ENCODE measurements at regions not wholly inside any gene's neighbourhood (a gene's known extent, or its start where the extent isn't known, plus 50 kb on each side); places are given as distances from the start of the nearest gene placed in this dataset.
"Not testable (repeated sequence)": the region's sequence is repeated elsewhere in the genome, so short reads cannot be mapped to it uniquely, and the experiment has no call there.

- H3K4me3 ChIP-seq (ENCODE audit: low read length), result no peak overlapping the region
- TF ChIP-seq ZNF274 (IDR thresholded peaks at IDR 0.05; ENCODE audit: low read depth, low read length), result no peak
Observed at GRCh38 chr2:192960945-192961344, 766.2 kb upstream of the TMEFF2 start.

DNA sequence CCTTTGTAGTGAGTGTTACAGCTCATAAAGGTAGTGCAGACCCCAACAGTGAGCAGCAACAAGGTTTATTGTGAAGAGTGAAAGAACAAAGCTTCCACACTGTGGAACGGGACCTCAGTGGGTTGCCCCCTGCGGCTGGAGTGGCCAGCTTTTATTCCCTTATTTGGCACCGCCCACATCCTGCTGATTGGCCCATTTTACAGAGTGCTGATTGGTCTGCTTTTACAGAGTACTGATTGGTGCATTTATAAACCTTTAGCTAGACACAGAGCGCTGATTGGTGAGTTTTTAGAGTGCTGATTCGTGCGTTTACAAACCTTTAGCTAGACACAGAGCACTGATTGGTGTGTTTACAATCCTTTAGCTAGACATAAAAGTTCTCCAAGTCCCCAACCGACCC is 763.9 kb upstream of the TMEFF2 start:
- not testable (repeated sequence) for H3K4me3 ChIP-seq (ENCODE audit: low read length)

GRCh38 chr2:192957425-192957824 is 762.7 kb upstream of the TMEFF2 start:
- H3K4me3 ChIP-seq (ENCODE audit: low read length), result no peak overlapping the region
- no peak for TF ChIP-seq ZNF274 (IDR thresholded peaks at IDR 0.05; ENCODE audit: low read depth, low read length)

- no peak for TF ChIP-seq ZNF274 (IDR thresholded peaks at IDR 0.05; ENCODE audit: low read depth, low read length)
- H3K4me3 ChIP-seq (ENCODE audit: low read length), result no peak overlapping the region
Observed at GRCh38 chr2:192953116-192953515, 758.4 kb upstream of the TMEFF2 start.

GRCh38 chr2:192952245-192952644 is 757.5 kb upstream of the TMEFF2 start:
- TF ChIP-seq ZNF274 (IDR thresholded peaks at IDR 0.05; ENCODE audit: low read depth, low read length), result no peak
- H3K4me3 ChIP-seq (ENCODE audit: low read length), result no peak overlapping the region

GRCh38 chr2:192948316-192948715 is 753.6 kb upstream of the TMEFF2 start:
- TF ChIP-seq ZNF274 (IDR thresholded peaks at IDR 0.05; ENCODE audit: low read depth, low read length), result no peak
- H3K4me3 ChIP-seq (ENCODE audit: low read length), result no peak overlapping the region

DNA sequence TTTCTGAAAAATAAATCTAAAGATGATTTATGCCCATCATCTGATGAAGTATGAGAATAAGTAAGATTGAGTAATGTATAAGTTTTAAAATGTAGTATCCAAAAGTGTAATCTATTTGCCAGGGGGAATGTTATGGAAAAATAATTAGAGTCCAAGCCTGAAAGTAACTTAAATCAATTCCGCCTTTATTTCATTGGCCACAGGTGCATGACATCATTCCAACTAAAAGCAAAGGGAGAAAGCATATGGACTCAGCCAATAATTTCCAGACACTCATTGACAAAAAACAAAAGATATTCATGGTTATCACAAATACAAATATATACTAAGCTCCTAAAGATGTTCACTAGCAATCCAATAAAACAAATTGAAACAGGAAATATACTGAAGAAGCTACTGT is 752.6 kb upstream of the TMEFF2 start:
- no peak for TF ChIP-seq ZNF274 (IDR thresholded peaks at IDR 0.05; ENCODE audit: low read depth, low read length)
- H3K4me3 ChIP-seq (ENCODE audit: low read length), result no peak overlapping the region

DNA sequence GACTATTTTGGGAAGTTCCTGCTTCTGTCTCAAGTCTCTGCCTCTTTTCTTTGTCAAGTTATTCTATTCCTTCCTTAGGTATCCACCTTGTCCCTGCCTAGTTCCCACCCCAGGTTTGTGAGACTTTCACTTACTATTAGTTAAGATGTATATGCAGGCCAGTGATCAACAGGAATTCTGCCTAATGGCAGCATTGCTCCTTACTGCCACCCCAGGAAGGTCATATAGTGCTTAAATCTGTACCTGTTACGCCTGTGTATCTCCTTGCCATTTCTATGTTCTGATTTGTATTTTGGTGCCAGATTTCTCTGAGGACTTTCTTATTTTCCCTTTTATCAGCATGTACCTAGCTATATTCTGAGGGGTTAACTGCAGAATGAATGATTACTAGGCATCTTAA is 746.0 kb upstream of the TMEFF2 start:
- no peak for TF ChIP-seq ZNF274 (IDR thresholded peaks at IDR 0.05; ENCODE audit: low read depth, low read length)
- no peak overlapping the region for H3K4me3 ChIP-seq (ENCODE audit: low read length)

GRCh38 chr2:192932376-192932775 is 737.6 kb upstream of the TMEFF2 start:
- H3K4me3 ChIP-seq (ENCODE audit: low read length), result no peak overlapping the region
- TF ChIP-seq ZNF274 (IDR thresholded peaks at IDR 0.05; ENCODE audit: low read depth, low read length), result no peak

DNA sequence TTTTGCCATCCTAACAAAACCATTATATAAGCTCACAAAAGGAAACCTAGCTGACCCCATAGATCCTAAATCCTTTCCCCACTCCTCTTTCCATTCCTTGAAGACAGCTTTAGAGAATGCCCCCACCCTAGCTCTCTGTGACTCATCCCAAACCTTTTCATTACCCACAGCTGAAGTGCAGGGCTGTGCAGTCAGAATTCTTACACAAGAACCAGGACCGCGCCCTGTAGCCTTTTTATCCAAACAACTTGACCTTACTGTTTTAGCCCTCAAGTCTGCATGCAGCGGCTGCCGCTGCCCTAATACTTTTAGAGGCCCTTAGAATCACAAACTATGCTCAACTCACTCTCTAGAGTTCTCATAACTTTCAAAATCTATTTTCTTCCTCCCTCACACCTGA is 726.9 kb upstream of the TMEFF2 start:
- H3K4me3 ChIP-seq (ENCODE audit: low read length), result not testable (repeated sequence)

- no peak overlapping the region for H3K4me3 ChIP-seq (ENCODE audit: low read length)
- TF ChIP-seq ZNF274 (IDR thresholded peaks at IDR 0.05; ENCODE audit: low read depth, low read length), result no peak
Observed at GRCh38 chr2:192901446-192901845, 706.7 kb upstream of the TMEFF2 start.

- TF ChIP-seq ZNF274 (IDR thresholded peaks at IDR 0.05; ENCODE audit: low read depth, low read length), result no peak
- no peak overlapping the region for H3K4me3 ChIP-seq (ENCODE audit: low read length)
Observed at GRCh38 chr2:192899466-192899865, 704.7 kb upstream of the TMEFF2 start.

DNA sequence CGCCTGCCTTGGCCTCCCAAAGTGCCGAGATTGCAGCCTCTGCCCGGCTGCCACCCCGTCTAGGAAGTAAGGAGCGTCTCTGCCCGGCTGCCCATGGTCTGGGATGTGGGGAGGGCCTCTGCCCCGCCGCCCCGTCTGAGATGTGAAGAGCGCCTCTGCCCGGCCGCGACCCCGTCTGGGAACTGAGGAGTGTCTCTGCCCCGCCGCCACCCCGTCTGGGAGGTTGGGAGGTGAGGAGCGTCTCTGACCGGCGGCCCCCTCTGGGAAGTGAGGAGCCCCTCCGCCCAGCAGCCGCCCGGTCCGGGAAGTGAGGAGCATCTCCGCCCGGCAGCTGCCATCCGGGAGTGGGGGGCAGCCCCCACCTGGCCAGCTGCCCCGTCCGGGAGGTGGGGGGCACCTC is 699.2 kb upstream of the TMEFF2 start:
- not testable (repeated sequence) for H3K4me3 ChIP-seq (ENCODE audit: low read length)

- no peak for TF ChIP-seq ZNF274 (IDR thresholded peaks at IDR 0.05; ENCODE audit: low read depth, low read length)
- no peak overlapping the region for H3K4me3 ChIP-seq (ENCODE audit: low read length)
Observed at GRCh38 chr2:192888109-192888508, 693.4 kb upstream of the TMEFF2 start.

DNA sequence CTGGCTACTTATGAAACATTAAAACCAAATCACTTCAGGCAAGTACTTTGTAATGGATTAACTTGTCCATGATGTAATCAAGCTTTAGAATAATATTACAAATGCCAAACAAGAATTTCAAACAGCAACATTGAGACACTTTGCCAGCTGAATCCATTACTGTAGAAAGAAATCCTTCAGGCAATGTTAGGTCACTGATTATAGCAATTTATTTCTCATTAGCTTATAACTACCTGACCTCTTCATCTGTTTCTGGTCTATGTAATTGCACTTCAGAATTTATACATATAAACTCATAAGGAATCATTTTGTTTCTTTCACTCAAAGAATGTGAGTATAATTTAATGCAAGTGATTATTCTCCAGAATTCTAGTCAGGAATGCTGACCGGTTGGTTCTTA is 692.6 kb upstream of the TMEFF2 start:
- no peak for TF ChIP-seq ZNF274 (IDR thresholded peaks at IDR 0.05; ENCODE audit: low read depth, low read length)

GRCh38 chr2:192886636-192887035 is 691.9 kb upstream of the TMEFF2 start:
- TF ChIP-seq ZNF274 (IDR thresholded peaks at IDR 0.05; ENCODE audit: low read depth, low read length), result no peak
- no peak overlapping the region for H3K4me3 ChIP-seq (ENCODE audit: low read length)

More for the DNA sequence above, 692.6 kb upstream of the TMEFF2 start:
- H3K4me3 ChIP-seq (ENCODE audit: low read length), result no peak overlapping the region
